Mesendoderm (in vitro differentiated cells): ENCODE measurements at regions not wholly inside any gene's neighbourhood (a gene's known extent, or its start where the extent isn't known, plus 50 kb on each side); places are given as distances from the start of the nearest gene placed in this dataset.
A peak's percentile ranks its signal among the peaks of the same experiment; 100 is the strongest.

Experiments used
- DNase-seq: peaks from one replicate; pipeline ENCODE4 v3.0.0; 2013
- H2AK5ac ChIP-seq: 2 replicates; pipeline ENCODE4 v1.6.1; 2013; ENCODE audit warnings: low read length, inconsistent platforms
- H2BK120ac ChIP-seq: 2 replicates; pipeline ENCODE4 v1.6.1; 2013; ENCODE audit warnings: low read depth, mild to moderate bottlenecking, low read length, moderate library complexity, mixed read lengths
- H2BK15ac ChIP-seq: replicated peaks from 2 replicates; pipeline ENCODE4 v1.6.1; 2013; ENCODE audit warnings: low read depth, mild to moderate bottlenecking, moderate library complexity
- H2BK5ac ChIP-seq: 2 replicates; pipeline ENCODE4 v1.6.1; 2013; ENCODE audit warnings: low read length, inconsistent platforms
- H3K18ac ChIP-seq: 2 replicates; pipeline ENCODE4 v1.6.1; 2013; ENCODE audit warnings: mild to moderate bottlenecking, low read length, mixed read lengths
- H3K23ac ChIP-seq: one replicate; pipeline ENCODE4 v1.6.1; 2013; ENCODE audit warnings: low read length
- H3K27ac ChIP-seq: 2 replicates; pipeline ENCODE4 v1.5.1; 2013; ENCODE audit warnings: low read depth, mild to moderate bottlenecking, inconsistent platforms, low read length, moderate library complexity
- H3K27me3 ChIP-seq: 2 replicates; pipeline ENCODE4 v1.6.1; 2013; ENCODE audit warnings: low read length, control low read depth, mild to moderate bottlenecking, inconsistent platforms; ENCODE audit not compliant: insufficient read depth, poor library complexity
- H3K36me3 ChIP-seq: 2 replicates; pipeline ENCODE4 v1.6.1; 2013; ENCODE audit warnings: low read length, inconsistent platforms; ENCODE audit not compliant: control insufficient read depth, insufficient read depth
- H3K4ac ChIP-seq: one replicate; pipeline ENCODE4 v1.6.1; 2013; ENCODE audit warnings: low read depth, mild to moderate bottlenecking, low read length, moderate library complexity
- H3K4me1 ChIP-seq: 2 replicates; pipeline ENCODE4 v1.6.1; 2013; ENCODE audit warnings: low read depth, low read length, inconsistent platforms; ENCODE audit not compliant: control insufficient read depth
- H3K4me2 ChIP-seq: 2 replicates; pipeline ENCODE4 v1.6.1; 2013; ENCODE audit warnings: low read length
- H3K4me3 ChIP-seq: 2 replicates; pipeline ENCODE4 v1.5.1; 2013; ENCODE audit warnings: mild to moderate bottlenecking, low read length
- H3K56ac ChIP-seq: one replicate; pipeline ENCODE4 v1.6.1; 2013; ENCODE audit warnings: low read length
- H3K79me1 ChIP-seq: 2 replicates; pipeline ENCODE4 v1.6.1; 2013; ENCODE audit warnings: low read length, inconsistent platforms
- H3K79me2 ChIP-seq: 2 replicates; pipeline ENCODE4 v1.6.1; 2013; ENCODE audit warnings: mild to moderate bottlenecking, low read length; ENCODE audit not compliant: control insufficient read depth, insufficient read depth
- H3K9ac ChIP-seq: 2 replicates; pipeline ENCODE4 v1.6.1; 2013; ENCODE audit warnings: low read length, inconsistent platforms
- H4K5ac ChIP-seq: one replicate; pipeline ENCODE4 v1.6.1; 2013; ENCODE audit warnings: low read length
- H4K8ac ChIP-seq: one replicate; pipeline ENCODE4 v1.6.1; 2013; ENCODE audit warnings: low read depth, mild to moderate bottlenecking, control low read depth, low read length, moderate library complexity
- WGBS: extraction: QIAGEN DNeasy Blood & Tissue Kit; methylation state at CpG from one replicate; pipeline ENCODE4 v1.1.7; 2013; ENCODE audit warnings: low lambda C conversion rate, missing lambda C conversion rate; ENCODE audit not compliant: insufficient coverage; ENCODE audit errors: extremely low coverage; 5-methylcytosine and 5-hydroxymethylcytosine counted together

- H3K4me1 ChIP-seq = no peaks in the 10 kb centered on the region
- H3K4ac ChIP-seq = no peak overlapping the region
- H2AK5ac ChIP-seq = no peak overlapping the region
- no peak overlapping the region for H2BK5ac ChIP-seq
- no peak overlapping the region for H3K27ac ChIP-seq
- H3K56ac ChIP-seq = no peak overlapping the region
- no peak overlapping the region for H3K9ac ChIP-seq
- H3K36me3 ChIP-seq = no peaks in the 10 kb centered on the region
- no peak overlapping the region for H3K4me2 ChIP-seq
- H3K27me3 ChIP-seq = no peaks in the 10 kb centered on the region
- no peaks in the 10 kb centered on the region for H3K79me1 ChIP-seq
- no peaks in the 10 kb centered on the region for H3K79me2 ChIP-seq
- no peak overlapping the region for H3K18ac ChIP-seq
- no CpG with 5 or more reads among the region's 4 CpGs for WGBS
- H4K5ac ChIP-seq = no peak overlapping the region
- H2BK120ac ChIP-seq = no peak overlapping the region
- H3K4me3 ChIP-seq = no peak overlapping the region
- no peak overlapping the region for H3K23ac ChIP-seq
- H4K8ac ChIP-seq = no peak overlapping the region
- no peak overlapping the region for H2BK15ac ChIP-seq
- DNase-seq = no peak
Observed at GRCh38 chr7:31284106-31284505, 56.4 kb downstream of the NEUROD6 start.

DNA sequence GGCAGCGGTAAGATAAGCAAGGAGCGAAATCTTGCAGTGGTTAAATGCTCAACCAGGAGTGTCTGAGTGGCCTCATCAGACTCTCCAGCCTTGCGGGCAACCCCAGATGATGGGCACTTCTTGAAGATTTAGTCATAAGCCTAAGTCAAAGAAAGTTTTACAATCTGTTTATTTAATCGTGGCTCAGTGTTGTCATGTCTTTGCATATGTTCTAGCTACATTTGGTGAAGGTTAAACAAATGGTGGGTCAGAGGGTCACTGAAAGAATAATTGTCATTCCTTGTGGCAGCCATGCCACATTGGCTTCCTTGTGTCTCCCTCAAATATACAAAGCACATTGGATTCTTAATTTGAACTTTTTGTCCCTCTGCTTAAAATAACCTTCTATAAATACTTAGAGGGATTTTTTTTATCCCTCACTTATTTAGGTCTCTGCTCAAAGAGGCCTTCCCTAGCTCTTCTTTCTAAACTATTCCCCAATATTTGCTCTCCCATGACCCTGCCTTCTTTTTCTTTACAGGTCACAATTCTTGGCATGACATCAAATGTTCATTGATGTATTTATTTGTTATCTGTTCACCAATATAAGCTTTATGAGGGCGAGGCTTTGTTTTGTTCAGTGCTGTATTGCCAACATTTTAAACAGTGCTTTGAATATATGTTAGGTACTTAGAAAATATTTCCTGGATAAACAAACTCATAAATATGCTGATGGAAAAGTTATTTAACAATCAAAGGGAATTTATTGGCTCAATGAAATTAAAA is 68.7 kb downstream of the NEUROD6 start:
- H3K9ac ChIP-seq = no peak overlapping the region
- H2BK15ac ChIP-seq = no peak overlapping the region
- no peak overlapping the region for H3K4me2 ChIP-seq
- H3K36me3 ChIP-seq = no peaks in the 10 kb centered on the region
- no peak overlapping the region for H2AK5ac ChIP-seq
- H2BK5ac ChIP-seq = no peak overlapping the region
- no peak overlapping the region for H4K8ac ChIP-seq
- no peak overlapping the region for H3K4ac ChIP-seq
- H3K56ac ChIP-seq = no peak overlapping the region
- H3K27ac ChIP-seq = no peak overlapping the region
- no peaks in the 10 kb centered on the region for H3K79me2 ChIP-seq
- H3K4me1 ChIP-seq = no peaks in the 10 kb centered on the region
- no peak overlapping the region for H3K18ac ChIP-seq
- no peak overlapping the region for H3K23ac ChIP-seq
- no peaks in the 10 kb centered on the region for H3K79me1 ChIP-seq
- DNase-seq = no peak
- H2BK120ac ChIP-seq = no peak overlapping the region
- H3K27me3 ChIP-seq = no peaks in the 10 kb centered on the region
- no CpG with 5 or more reads among the region's 5 CpGs for WGBS
- no peak overlapping the region for H3K4me3 ChIP-seq
- H4K5ac ChIP-seq = no peak overlapping the region

DNA sequence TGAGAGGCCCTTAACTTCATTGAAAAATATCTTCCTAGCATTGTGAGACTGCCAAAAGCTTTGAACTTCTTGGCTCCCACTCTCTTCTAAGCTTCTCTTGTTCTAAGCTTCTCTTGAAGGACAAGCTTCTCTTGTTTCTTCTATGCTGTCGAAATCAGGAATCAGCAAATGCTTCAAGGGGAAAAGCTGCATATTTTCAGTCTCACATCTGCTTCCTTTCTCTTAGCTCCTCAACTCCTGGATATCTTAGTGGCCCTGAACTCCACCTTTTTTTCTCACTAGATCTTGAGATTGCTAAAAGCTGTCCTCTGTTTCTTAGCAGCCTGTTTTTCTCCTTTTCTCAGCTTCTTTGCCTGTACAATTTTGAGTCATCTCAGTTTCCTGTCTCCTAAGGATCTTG is 73.0 kb downstream of the NEUROD6 start:
- DNase-seq = peak; percentile 8

DNA sequence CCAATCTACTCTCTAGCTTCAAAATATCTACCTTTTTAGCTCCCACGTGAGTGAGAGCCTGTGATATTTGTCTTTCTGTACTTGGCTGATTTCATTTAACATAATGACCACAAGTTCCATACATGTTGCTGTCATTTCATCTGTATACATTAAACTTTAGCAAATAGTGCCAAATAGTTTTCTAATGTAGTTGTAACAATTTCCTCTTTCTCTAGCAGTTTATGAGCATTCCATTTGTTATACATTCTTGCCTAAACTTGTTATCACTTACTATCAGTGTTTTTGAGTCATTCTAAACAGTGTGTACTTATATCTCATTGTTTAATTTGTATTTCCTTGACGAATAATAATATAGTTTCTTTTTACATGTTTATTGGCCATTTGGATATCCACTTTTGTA is 77.2 kb downstream of the NEUROD6 start:
- no peak overlapping the region for H3K56ac ChIP-seq
- no peak overlapping the region for H3K9ac ChIP-seq
- no peak overlapping the region for H3K23ac ChIP-seq
- H3K4me1 ChIP-seq = no peaks in the 10 kb centered on the region
- H2BK120ac ChIP-seq = no peak overlapping the region
- no peaks in the 10 kb centered on the region for H3K79me1 ChIP-seq
- no peak overlapping the region for H3K18ac ChIP-seq
- H3K27me3 ChIP-seq = no peaks in the 10 kb centered on the region
- H3K4ac ChIP-seq = no peak overlapping the region
- no peak overlapping the region for H3K27ac ChIP-seq
- no peak overlapping the region for H4K5ac ChIP-seq
- no peak overlapping the region for H2BK15ac ChIP-seq
- no peak for DNase-seq
- no peaks in the 10 kb centered on the region for H3K36me3 ChIP-seq
- no peak overlapping the region for H2AK5ac ChIP-seq
- H3K4me3 ChIP-seq = no peak overlapping the region
- no peak overlapping the region for H2BK5ac ChIP-seq
- WGBS = no CpG with 5 or more reads among the region's 2 CpGs
- H4K8ac ChIP-seq = no peak overlapping the region
- no peaks in the 10 kb centered on the region for H3K79me2 ChIP-seq
- H3K4me2 ChIP-seq = no peak overlapping the region

More for the DNA sequence above, 73.0 kb downstream of the NEUROD6 start:
- no peaks in the 10 kb centered on the region for H3K79me2 ChIP-seq
- no peak overlapping the region for H3K4ac ChIP-seq
- H3K4me3 ChIP-seq = no peak overlapping the region
- H3K27me3 ChIP-seq = no peaks in the 10 kb centered on the region
- H3K27ac ChIP-seq = no peak overlapping the region
- H2BK120ac ChIP-seq = no peak overlapping the region
- H2AK5ac ChIP-seq = no peak overlapping the region
- no peaks in the 10 kb centered on the region for H3K4me1 ChIP-seq
- H3K23ac ChIP-seq = no peak overlapping the region
- WGBS = no CpG with 5 or more reads among the region's 1 CpG
- H3K9ac ChIP-seq = no peak overlapping the region
- H4K8ac ChIP-seq = no peak overlapping the region
- no peak overlapping the region for H2BK15ac ChIP-seq
- no peaks in the 10 kb centered on the region for H3K36me3 ChIP-seq
- no peak overlapping the region for H3K4me2 ChIP-seq
- no peak overlapping the region for H2BK5ac ChIP-seq
- H3K18ac ChIP-seq = no peak overlapping the region
- no peak overlapping the region for H3K56ac ChIP-seq
- H3K79me1 ChIP-seq = no peaks in the 10 kb centered on the region
- H4K5ac ChIP-seq = no peak overlapping the region

GRCh38 chr7:31261341-31261740 is 79.2 kb downstream of the NEUROD6 start:
- Histone ChIP-seq H3K4me3 (no peak overlapping the region), H3K79me1 (no peaks in the 10 kb centered on the region), H3K9ac (no peak overlapping the region), H3K79me2 (no peaks in the 10 kb centered on the region), H2BK15ac (no peak overlapping the region), H3K4me1 (no peaks in the 10 kb centered on the region), H2AK5ac (no peak overlapping the region), H3K4ac (no peak overlapping the region), H3K36me3 (no peaks in the 10 kb centered on the region), H2BK5ac (no peak overlapping the region), H3K23ac (no peak overlapping the region), H2BK120ac (no peak overlapping the region), H3K56ac (no peak overlapping the region), H3K18ac (no peak overlapping the region), H3K27me3 (no peaks in the 10 kb centered on the region), H3K4me2 (no peak overlapping the region), H4K8ac (no peak overlapping the region), H3K27ac (no peak overlapping the region), H4K5ac (no peak overlapping the region)
- peak; percentile 7 for DNase-seq
- no CpG with 5 or more reads among the region's 7 CpGs for WGBS

DNA sequence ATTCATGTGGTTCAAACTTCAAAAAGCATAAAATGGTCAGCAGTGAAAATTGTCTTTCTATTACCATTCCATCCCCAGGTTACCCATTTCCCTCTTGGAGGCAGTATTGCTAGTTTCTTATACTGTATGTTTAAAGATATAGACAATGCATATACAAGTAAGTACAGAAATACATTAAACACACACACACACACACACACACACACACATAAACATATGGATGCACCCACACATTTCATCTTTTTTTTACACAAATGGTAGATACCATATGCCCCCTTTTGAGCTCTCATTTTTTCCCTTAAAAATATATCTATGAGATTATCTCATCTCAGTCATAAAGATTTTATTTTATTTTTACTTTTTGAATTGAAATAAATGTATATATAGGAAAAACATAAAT is 79.7 kb downstream of the NEUROD6 start:
- H3K4ac ChIP-seq = no peak overlapping the region
- H3K4me1 ChIP-seq = no peaks in the 10 kb centered on the region
- H3K4me2 ChIP-seq = no peak overlapping the region
- no peak overlapping the region for H2BK15ac ChIP-seq
- no peaks in the 10 kb centered on the region for H3K27me3 ChIP-seq
- H4K5ac ChIP-seq = no peak overlapping the region
- no peak overlapping the region for H3K4me3 ChIP-seq
- no peak overlapping the region for H3K23ac ChIP-seq
- no peaks in the 10 kb centered on the region for H3K79me1 ChIP-seq
- H3K18ac ChIP-seq = no peak overlapping the region
- no peaks in the 10 kb centered on the region for H3K36me3 ChIP-seq
- no peaks in the 10 kb centered on the region for H3K79me2 ChIP-seq
- H2AK5ac ChIP-seq = no peak overlapping the region
- DNase-seq = no peak
- H2BK120ac ChIP-seq = no peak overlapping the region
- H3K56ac ChIP-seq = no peak overlapping the region
- no peak overlapping the region for H3K9ac ChIP-seq
- no peak overlapping the region for H2BK5ac ChIP-seq
- H3K27ac ChIP-seq = no peak overlapping the region
- no peak overlapping the region for H4K8ac ChIP-seq
